DMS114 treated with DMSO at 0.1 percent for 48 hours (cell line): ENCODE measurements at regions not wholly inside any gene's neighbourhood (a gene's known extent, or its start where the extent isn't known, plus 50 kb on each side); places are given as distances from the start of the nearest gene placed in this dataset.

Source experiments
- DNase-seq: peaks from one replicate; lab custom pipeline; 2025; ENCODE audit not compliant: unreplicated experiment; lab: John Stamatoyannopoulos, UW

- DNase-seq = no peak
These were observed 53.9 kb upstream of the GALNTL6 start for GRCh38 chr4:171759274-171759673.

DNA sequence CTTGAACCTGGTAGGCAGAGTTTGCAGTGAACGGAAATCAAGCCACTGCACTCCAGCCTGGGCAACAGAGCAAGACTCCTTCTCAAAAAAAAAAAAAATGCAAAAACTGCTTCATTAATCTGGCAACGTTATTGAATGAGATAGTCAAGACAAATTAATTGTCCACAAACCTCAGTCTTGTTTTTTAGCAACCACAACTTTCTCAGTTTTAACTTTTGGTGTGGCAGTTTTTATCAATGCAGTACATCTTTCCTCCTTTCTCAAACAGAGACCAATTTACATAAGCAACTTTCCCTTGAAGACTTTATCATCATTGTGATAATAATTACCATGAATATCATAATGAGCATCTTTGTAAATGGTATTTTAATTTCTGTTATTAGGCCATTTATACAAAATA is 61.7 kb upstream of the GALNTL6 start:
- no peak for DNase-seq

GRCh38 chr4:171746418-171746817 is 66.8 kb upstream of the GALNTL6 start:
- no peak for DNase-seq

DNA sequence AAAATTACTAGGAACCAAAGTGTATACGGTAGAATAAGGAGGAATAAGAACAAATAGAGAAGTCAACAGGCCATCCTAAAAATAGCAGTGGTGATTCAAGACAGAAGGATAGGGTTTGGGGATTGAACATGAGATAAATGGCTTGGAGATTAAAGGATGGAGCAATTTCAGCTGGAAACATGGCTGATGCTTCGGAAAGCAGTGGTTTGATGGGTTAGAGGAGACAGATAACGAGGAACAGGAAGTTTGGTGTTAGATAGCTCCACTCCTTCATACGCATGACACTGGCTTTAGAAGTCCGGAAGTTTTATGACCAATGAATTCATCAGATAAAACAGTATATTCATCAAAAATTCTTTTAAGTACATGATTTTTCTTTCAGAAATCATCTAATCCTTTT is 70.8 kb upstream of the GALNTL6 start:
- DNase-seq = no peak

DNA sequence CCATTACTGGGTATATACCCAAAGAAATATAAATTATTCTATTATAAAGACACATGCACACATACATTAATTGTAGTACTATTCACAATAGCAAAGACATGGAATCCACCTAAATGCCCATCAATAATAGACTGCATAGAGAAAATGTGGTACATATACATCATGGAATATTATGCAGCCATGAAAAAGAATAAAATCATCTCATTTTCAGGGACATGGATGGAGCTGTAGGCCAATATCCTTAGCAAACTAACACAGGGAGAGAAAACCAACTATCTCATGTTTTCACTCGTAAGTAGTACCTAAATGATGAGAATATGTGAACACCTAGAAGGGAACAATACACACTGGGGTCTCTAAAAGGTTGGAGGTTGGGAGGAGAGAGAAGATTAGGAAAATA is 86.0 kb upstream of the GALNTL6 start:
- no peak for DNase-seq

DNA sequence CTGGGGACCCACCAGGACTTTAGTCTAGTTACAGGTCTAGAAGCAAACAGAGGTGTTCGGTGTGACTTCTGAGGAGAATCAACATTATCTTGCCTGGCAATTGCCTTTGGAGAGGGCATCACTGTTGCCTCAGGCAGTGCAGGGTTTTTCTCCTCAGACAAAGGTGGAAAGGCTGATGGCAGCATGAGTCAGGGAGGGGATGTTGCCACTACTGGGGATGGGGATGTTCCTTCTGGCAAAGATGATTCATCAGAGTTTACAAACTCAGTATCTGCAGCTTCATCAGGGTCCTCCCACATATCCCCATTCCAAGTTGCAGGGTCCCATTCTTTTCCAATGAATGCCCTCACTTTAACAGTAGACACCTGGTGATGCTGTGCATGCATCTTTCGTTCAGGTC is 91.3 kb upstream of the GALNTL6 start:
- DNase-seq = no peak

GRCh38 chr4:171719691-171720090 is 93.5 kb upstream of the GALNTL6 start:
- no peak for DNase-seq

- no peak for DNase-seq
These were observed 94.5 kb upstream of the GALNTL6 start for GRCh38 chr4:171718665-171719064.

- DNase-seq = no peak
These were observed 95.1 kb upstream of the GALNTL6 start for GRCh38 chr4:171718069-171718468.

DNA sequence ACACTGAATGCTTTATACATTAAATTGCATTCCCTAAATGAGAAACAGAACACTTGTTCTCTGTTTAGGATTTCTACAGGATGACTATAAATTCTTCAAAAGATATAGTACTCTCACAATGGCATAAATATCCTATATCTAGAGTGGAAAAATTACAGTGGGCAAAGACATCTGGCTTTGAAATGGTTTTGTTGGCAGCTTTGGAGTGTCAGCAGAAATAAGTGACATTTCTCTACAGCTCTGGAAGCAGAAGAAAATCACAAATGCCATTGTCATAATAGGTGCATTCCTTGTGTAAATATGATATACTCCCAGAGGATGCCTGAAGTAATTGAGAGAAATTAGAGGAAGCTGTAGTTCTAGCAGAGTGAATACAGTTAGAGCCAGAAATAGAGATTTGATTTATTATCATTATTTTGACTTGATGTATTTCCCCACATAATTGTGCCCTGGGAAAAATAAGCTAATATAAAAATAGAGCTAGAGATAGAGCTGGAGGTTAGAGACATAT is 95.9 kb upstream of the GALNTL6 start:
- DNase-seq = no peak

DNA sequence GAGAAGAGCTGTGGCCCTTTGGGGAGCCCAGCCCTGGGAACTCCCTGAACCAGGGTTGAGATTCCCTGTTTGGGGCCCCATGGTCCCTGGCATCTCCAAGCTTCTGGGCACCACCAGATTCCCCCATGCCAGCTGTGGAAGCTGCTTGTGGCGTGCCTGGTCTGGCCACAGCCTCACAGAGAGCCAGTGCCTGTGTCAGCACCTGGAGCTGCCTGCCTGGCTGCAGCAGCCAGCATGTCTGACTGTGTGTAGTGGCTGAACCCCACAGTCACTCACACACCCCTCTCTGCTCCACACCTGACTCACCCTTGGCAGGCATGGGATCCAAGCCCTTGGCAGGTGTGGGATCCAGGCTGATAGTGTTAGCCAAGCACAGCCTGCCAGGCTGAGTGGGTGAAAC is 97.2 kb upstream of the GALNTL6 start:
- DNase-seq = no peak

- no peak for DNase-seq
These were observed 98.3 kb upstream of the GALNTL6 start for GRCh38 chr4:171714791-171715454.

- DNase-seq = no peak
These were observed 102.5 kb upstream of the GALNTL6 start for GRCh38 chr4:171710743-171711142.

DNA sequence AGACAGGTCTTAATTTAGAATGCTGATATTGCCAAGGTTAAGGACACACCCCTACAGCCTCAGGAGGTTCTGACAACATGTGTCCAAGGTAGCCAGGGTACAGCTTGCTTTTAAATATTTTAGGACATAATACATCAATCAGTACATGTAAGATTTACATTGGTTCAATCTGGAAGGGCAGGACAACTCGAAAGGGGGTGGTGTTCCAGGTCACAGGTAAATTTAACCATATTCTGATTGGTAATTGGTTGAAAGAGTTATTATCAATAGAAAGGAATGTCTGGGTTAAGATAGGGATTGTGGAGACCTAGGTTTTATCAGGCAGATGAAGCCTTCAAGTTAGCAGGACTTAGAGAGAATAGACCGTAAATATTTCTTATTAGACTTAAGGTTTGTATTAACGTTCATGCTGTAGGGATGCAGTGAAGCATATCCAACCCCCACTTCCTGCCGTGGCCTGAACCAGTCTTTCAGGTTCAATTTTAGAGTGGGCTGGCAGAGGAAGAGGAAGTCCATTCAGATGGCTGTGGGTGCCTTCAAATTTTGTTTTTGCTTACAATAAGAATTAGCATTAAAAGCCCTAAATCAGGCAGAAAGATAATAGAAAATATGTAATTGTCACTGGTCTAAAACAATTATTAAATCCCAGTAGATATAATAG is 136.5 kb upstream of the GALNTL6 start:
- DNase-seq = no peak

DNA sequence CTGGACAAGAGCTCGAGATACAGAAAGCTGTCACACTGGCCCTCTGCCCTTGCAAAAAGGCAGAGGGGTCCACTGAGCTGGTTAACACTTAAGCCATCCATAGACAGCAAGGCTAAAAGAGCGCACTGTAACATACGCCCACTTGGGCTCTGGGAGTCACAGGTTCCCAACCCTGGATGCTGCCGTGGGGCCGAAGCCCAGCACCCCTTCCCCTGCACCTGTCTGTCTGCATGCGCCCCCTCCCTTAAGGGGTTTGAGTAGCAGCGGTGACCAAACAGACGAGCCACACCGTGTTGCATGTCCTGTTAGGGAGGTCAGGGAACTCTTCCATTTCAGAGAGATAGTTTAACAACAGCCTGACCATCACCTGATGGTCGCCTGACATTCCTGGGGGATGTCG is 138.4 kb upstream of the GALNTL6 start:
- DNase-seq = no peak

GRCh38 chr4:171668403-171668802 is 144.8 kb upstream of the GALNTL6 start:
- no peak for DNase-seq

GRCh38 chr4:171667906-171668305 is 145.3 kb upstream of the GALNTL6 start:
- no peak for DNase-seq

DNA sequence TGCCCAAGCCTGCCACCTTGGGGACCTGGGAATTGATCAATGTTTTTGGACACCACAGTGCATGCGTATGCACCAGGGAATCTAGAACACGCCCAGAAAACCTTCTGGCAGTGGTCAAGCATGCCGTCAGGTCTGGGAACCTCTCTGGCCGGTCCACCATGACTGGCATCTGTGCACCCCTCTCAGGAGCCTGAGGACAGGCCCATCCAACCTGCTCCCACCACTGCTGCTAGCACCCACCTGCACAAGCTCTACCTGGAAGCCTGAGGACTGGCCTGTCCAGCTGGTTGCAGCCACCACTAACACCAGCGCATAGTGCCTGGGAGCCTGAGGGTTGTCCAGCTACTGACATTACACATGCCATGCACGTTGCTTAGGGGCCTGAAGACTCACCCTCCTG is 162.1 kb upstream of the GALNTL6 start:
- no peak for DNase-seq

DNA sequence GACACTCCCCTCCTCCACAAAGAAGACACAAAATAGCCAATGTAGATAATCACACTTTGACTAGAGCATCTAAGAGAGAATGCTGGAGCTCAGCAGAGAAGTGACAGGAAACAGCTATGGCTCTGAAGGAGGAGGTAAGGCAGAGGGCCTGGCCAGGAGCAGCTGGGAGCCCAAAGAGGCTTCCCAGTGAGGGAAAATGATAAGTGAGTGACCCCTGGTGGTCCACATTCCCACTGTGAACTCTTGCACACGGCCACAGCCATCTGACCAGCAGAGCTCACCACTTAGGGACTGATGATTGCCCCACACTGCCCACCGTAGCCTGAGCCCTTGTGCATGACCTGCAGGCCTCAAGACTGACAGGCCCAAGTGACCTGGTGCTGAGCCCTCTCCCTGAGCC is 162.7 kb upstream of the GALNTL6 start:
- no peak for DNase-seq

- DNase-seq = no peak
These were observed 164.3 kb upstream of the GALNTL6 start for GRCh38 chr4:171648926-171649325.

DNA sequence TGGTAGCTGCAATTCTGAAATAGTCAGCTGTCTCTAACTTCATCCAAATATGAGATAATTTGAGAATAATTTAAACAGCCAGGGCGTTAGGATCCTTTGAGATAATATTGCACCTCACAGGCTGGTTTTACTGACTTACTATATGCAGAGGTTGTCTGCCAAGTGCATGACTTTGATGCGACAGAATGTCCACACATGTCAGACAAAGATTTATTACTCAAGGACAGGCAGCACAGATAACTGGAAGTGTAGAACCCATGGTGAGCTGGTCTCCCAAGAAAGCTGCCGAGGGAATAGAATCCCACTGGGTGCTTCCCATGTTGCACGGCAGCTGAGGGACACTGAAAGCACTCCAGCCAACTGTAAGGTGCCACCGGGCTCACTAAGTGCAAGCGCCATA is 166.2 kb upstream of the GALNTL6 start:
- no peak for DNase-seq

- DNase-seq = no peak
These were observed 168.7 kb upstream of the GALNTL6 start for GRCh38 chr4:171644430-171645057.
